GM23338 (cell line): ENCODE measurements at regions not wholly inside any gene's neighbourhood (a gene's known extent, or its start where the extent isn't known, plus 50 kb on each side); places are given as distances from the start of the nearest gene placed in this dataset.
A peak's percentile ranks its signal among the peaks of the same experiment; 100 is the strongest.

Source experiments
- ATAC-seq: fragments of 200-7000 bp; cut with Tn5 transposase; 3 replicates; pipeline ENCODE4 v1.9.1; 2020
- DNase-seq: peaks from one replicate; pipeline ENCODE4 v3.0.0-alpha.2; 2015; ENCODE audit warnings: low spot score
- H2AFZ ChIP-seq: fragments of 200-600 bp; sonication (generic); 2 replicates; pipeline ENCODE4 v1.8.0; 2016; ENCODE audit warnings: antibody characterized with exemption, mild to moderate bottlenecking, moderate library complexity
- H3F3A ChIP-seq: fragments of 200-600 bp; sonication (generic); replicated peaks from 2 replicates; pipeline ENCODE4 v1.8.0; 2017; ENCODE audit warnings: antibody characterized with exemption, mixed run types, low read depth
- H3K27ac ChIP-seq: fragments of 200-600 bp; sonication (generic); 2 replicates; pipeline ENCODE4 v1.6.1; 2016; ENCODE audit warnings: low read depth
- H3K27me3 ChIP-seq: fragments of 200-600 bp; sonication (generic); 2 replicates; pipeline ENCODE4 v1.8.0; 2016; ENCODE audit warnings: mild to moderate bottlenecking, mixed run types, moderate library complexity; ENCODE audit not compliant: insufficient read depth
- H3K36me3 ChIP-seq: fragments of 200-600 bp; sonication (generic); 2 replicates; pipeline ENCODE4 v1.8.0; 2016; ENCODE audit warnings: mild to moderate bottlenecking; ENCODE audit not compliant: insufficient read depth
- H3K4me1 ChIP-seq: fragments of 200-600 bp; sonication (generic); 2 replicates; pipeline ENCODE4 v1.8.0; 2016; ENCODE audit warnings: mild to moderate bottlenecking, moderate library complexity; ENCODE audit not compliant: insufficient read depth
- H3K4me2 ChIP-seq: fragments of 200-600 bp; sonication (generic); 2 replicates; pipeline ENCODE4 v1.7.1; 2017; ENCODE audit warnings: mixed run types
- H3K4me3 ChIP-seq: fragments of 200-600 bp; sonication (generic); 2 replicates; pipeline ENCODE4 v1.6.1; 2016; ENCODE audit warnings: mixed run types
- H3K79me2 ChIP-seq: fragments of 200-600 bp; sonication (generic); replicated peaks from 2 replicates; pipeline ENCODE4 v1.8.0; 2017; ENCODE audit warnings: mild to moderate bottlenecking; ENCODE audit not compliant: insufficient read depth
- H3K9me2 ChIP-seq: fragments of 200-600 bp; sonication (generic); 2 replicates; pipeline ENCODE4 v1.8.0; 2017; ENCODE audit not compliant: insufficient read depth
- H4K20me1 ChIP-seq: fragments of 200-600 bp; sonication (generic); replicated peaks from 2 replicates; pipeline ENCODE4 v1.8.0; 2017; ENCODE audit warnings: mild to moderate bottlenecking; ENCODE audit not compliant: insufficient read depth
- H3K27ac Mint-ChIP-seq: 2 replicates; pipeline ENCODE4 v1.8.0; 2020; ENCODE audit warnings: inconsistent platforms, mild to moderate bottlenecking, moderate library complexity, mixed read lengths
- H3K27me3 Mint-ChIP-seq: 3 replicates; pipeline ENCODE4 v1.8.0; 2022; ENCODE audit warnings: low read depth, mild to moderate bottlenecking, moderate library complexity, mixed read lengths, inconsistent platforms; ENCODE audit not compliant: insufficient read depth, poor library complexity
- H3K36me3 Mint-ChIP-seq: 3 replicates; pipeline ENCODE4 v1.8.0; 2021; ENCODE audit warnings: low read depth, mild to moderate bottlenecking, inconsistent platforms, moderate library complexity, mixed read lengths
- H3K4me1 Mint-ChIP-seq: 3 replicates; pipeline ENCODE4 v1.8.0; 2020; ENCODE audit warnings: mild to moderate bottlenecking, inconsistent platforms, mixed read lengths
- H3K4me3 Mint-ChIP-seq: 3 replicates; pipeline ENCODE4 v1.8.0; 2021; ENCODE audit warnings: moderate library complexity, mild to moderate bottlenecking, inconsistent platforms, mixed read lengths
- H3K9me3 Mint-ChIP-seq: 3 replicates; pipeline ENCODE4 v1.8.0; 2020; ENCODE audit warnings: moderate library complexity, mild to moderate bottlenecking, inconsistent platforms, mixed read lengths
- EZH2 ChIP-seq: fragments of 200-600 bp; sonication (generic); IDR thresholded peaks from one replicate; pipeline ENCODE4 v1.8.0; 2017; ENCODE audit warnings: antibody characterized with exemption, mild to moderate bottlenecking, low read depth; ENCODE audit not compliant: unreplicated experiment
- JUNB ChIP-seq: IDR thresholded peaks from one replicate; pipeline ENCODE4 v1.6.1; 2016; ENCODE audit warnings: antibody characterized with exemption; ENCODE audit not compliant: unreplicated experiment
- POLR2AphosphoS5 ChIP-seq: IDR thresholded peaks from 2 replicates; pipeline ENCODE4 v1.6.1; 2016; ENCODE audit warnings: antibody characterized with exemption, low read depth
- ZNF462 ChIP-seq: fragments of 250-450 bp; sonication (Bioruptor Pico); IDR thresholded peaks from 2 replicates; pipeline ENCODE4 v1.5.0; 2020; ENCODE audit warnings: mild to moderate bottlenecking, moderate library complexity
- TF ChIP-seq, protein P1 (sequence below), 2 experiments: fragments of 200-600 bp in 1 of 2; sonication (generic) in 1 of 2; conservative IDR thresholded peaks; 2 replicates each; pipeline versions ENCODE4 v1.5.1 to v1.6.1; 2016 to 2017; ENCODE audit warnings: antibody characterized with exemption in 2 of 2, low read depth in 2 of 2, mild to moderate bottlenecking in 2 of 2, moderate library complexity in 1 of 2

DNA sequence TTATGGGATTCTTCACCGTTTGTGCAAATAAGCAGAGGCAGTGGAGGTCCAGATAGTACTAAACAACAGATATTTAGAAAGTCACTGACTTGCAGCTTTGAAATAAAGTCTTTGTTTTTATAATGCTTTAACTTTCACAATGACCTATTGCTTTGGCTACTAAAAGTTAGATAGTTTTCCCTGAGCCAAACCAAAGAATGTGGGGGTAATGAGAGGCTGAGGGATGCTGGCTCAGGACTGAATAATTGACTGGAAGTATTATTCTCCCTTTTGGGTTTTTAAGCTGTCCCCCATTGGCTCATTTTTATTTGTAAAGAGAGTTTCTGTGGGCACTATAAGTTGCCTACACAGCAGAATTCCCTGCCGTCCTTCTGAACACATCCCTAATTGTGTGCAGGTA is 99.2 kb upstream of the ACTBL2 start:
- DNase-seq, result no peak
- H3K27me3 Mint-ChIP-seq, result peaks cover 2% of the 10 kb centered on the region
- no peak overlapping the region for H3K27ac ChIP-seq
- H3K36me3 Mint-ChIP-seq, result 0 out of 3 replicates have a peak, but pooled peaks cover 3% of the 10 kb centered on the region
- no peak overlapping the region for H3K27ac Mint-ChIP-seq
- no peak for TF ChIP-seq ZNF462
- TF ChIP-seq, protein P1, sequence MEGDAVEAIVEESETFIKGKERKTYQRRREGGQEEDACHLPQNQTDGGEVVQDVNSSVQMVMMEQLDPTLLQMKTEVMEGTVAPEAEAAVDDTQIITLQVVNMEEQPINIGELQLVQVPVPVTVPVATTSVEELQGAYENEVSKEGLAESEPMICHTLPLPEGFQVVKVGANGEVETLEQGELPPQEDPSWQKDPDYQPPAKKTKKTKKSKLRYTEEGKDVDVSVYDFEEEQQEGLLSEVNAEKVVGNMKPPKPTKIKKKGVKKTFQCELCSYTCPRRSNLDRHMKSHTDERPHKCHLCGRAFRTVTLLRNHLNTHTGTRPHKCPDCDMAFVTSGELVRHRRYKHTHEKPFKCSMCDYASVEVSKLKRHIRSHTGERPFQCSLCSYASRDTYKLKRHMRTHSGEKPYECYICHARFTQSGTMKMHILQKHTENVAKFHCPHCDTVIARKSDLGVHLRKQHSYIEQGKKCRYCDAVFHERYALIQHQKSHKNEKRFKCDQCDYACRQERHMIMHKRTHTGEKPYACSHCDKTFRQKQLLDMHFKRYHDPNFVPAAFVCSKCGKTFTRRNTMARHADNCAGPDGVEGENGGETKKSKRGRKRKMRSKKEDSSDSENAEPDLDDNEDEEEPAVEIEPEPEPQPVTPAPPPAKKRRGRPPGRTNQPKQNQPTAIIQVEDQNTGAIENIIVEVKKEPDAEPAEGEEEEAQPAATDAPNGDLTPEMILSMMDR (conservative IDR thresholded peaks at IDR 0.05; ENCODE audit: low read depth in 2 of 2), result no peak
- TF ChIP-seq EZH2, result no peak
- no peak for TF ChIP-seq POLR2AphosphoS5
- no peak for TF ChIP-seq JUNB
- H3K4me1 Mint-ChIP-seq, result no peaks in the 10 kb centered on the region
- H3K9me2 ChIP-seq, result no peaks in the 10 kb centered on the region; the same call in 1 of the 2 replicates
- H3K27me3 ChIP-seq, result no peaks in the 10 kb centered on the region
- ATAC-seq, result no peak
- H3K4me3 Mint-ChIP-seq, result no peak overlapping the region
- H3K36me3 ChIP-seq, result no peaks in the 10 kb centered on the region
- no peak overlapping the region for H3K4me3 ChIP-seq
- peak overlapping the region; percentile 16; the same call in 1 of the 2 replicates for H2AFZ ChIP-seq
- H3K79me2 ChIP-seq, result no peaks in the 10 kb centered on the region
- H3K4me1 ChIP-seq, result no peaks in the 10 kb centered on the region
- no peaks in the 10 kb centered on the region for H3F3A ChIP-seq
- no peak overlapping the region for H3K4me2 ChIP-seq
- peaks cover 3% of the 10 kb centered on the region; the same call in 1 of the 3 replicates for H3K9me3 Mint-ChIP-seq
- no peaks in the 10 kb centered on the region for H4K20me1 ChIP-seq
